Central memory CD8-positive, alpha-beta T cell (primary cell): ENCODE measurements at regions not wholly inside any gene's neighbourhood (a gene's known extent, or its start where the extent isn't known, plus 50 kb on each side); places are given as distances from the start of the nearest gene placed in this dataset.

ENCODE experiments used
- ATAC-seq: fragments of 150-1000 bp; cut with Tn5 transposase; replicated peaks from 2 replicates; pipeline ENCODE4 v1.10.0; 2022; ENCODE audit warnings: mild to moderate bottlenecking, moderate FRiP score, moderate number of reproducible peaks; ENCODE audit not compliant: poor library complexity, severe bottlenecking; ENCODE audit errors: extremely low read depth
- DNase-seq, 2 donors: peaks; one replicate each; pipeline ENCODE4 v3.0.0; 2021; ENCODE audit warnings: low spot score in 2 of 2
- H3K27ac Mint-ChIP-seq: one replicate; pipeline ENCODE4 v1.8.0; 2022; ENCODE audit warnings: low read depth, mild to moderate bottlenecking, moderate library complexity, mixed read lengths
- H3K27me3 Mint-ChIP-seq: one replicate; pipeline ENCODE4 v1.8.0; 2022; ENCODE audit warnings: mixed read lengths
- H3K36me3 Mint-ChIP-seq: one replicate; pipeline ENCODE4 v1.8.0; 2022; ENCODE audit warnings: mild to moderate bottlenecking, moderate library complexity, mixed read lengths; ENCODE audit not compliant: insufficient read depth
- H3K4me1 Mint-ChIP-seq: one replicate; pipeline ENCODE4 v1.8.0; 2022; ENCODE audit warnings: mixed read lengths
- H3K4me3 Mint-ChIP-seq: one replicate; pipeline ENCODE4 v1.8.0; 2022; ENCODE audit warnings: mild to moderate bottlenecking, moderate library complexity, mixed read lengths
- H3K9me3 Mint-ChIP-seq: one replicate; pipeline ENCODE4 v1.8.0; 2022; ENCODE audit warnings: mixed read lengths

GRCh38 chr2:128645631-128646030, 327.0 kb upstream of the HS6ST1 start:
- DNase-seq: no peak
- Mint-ChIP-seq H3K36me3 (no peaks in the 10 kb centered on the region), H3K27ac (no peak overlapping the region), H3K4me1 (no peaks in the 10 kb centered on the region), H3K4me3 (no peak overlapping the region), H3K27me3 (peaks cover 22% of the 10 kb centered on the region), H3K9me3 (no peaks in the 10 kb centered on the region)
- ATAC-seq: no peak

GRCh38 chr2:128646091-128646490, 327.4 kb upstream of the HS6ST1 start:
- DNase-seq (no peak), ATAC-seq (no peak)
- Mint-ChIP-seq H3K4me3 (no peak overlapping the region), H3K4me1 (no peaks in the 10 kb centered on the region), H3K9me3 (no peaks in the 10 kb centered on the region), H3K27ac (no peak overlapping the region), H3K27me3 (peaks cover 22% of the 10 kb centered on the region), H3K36me3 (no peaks in the 10 kb centered on the region)

DNA sequence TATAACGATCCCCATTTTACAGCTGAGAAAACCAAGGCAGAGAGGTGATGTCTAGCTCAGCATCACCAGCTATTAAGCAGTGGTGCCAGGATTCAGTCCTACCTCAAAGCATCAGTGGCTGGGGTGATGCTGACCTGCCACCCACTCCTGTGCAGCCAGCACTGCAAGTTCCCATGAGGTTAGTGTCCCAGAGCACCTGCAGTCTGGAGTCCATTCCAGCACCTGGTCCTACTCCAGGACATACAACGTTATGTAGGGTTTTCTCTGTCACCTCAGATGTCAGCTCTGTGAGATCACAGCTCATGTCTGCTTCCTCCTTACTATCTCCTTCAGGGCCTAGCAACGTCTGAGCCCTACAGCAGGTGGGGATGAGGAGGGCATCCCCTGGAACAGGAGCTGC, 328.0 kb upstream of the HS6ST1 start:
- DNase-seq (no peak), ATAC-seq (no peak)
- H3K4me3 Mint-ChIP-seq: no peak overlapping the region
- peaks cover 23% of the 10 kb centered on the region for H3K27me3 Mint-ChIP-seq
- H3K9me3 Mint-ChIP-seq: no peaks in the 10 kb centered on the region
- H3K27ac Mint-ChIP-seq: no peak overlapping the region
- H3K36me3 Mint-ChIP-seq: no peaks in the 10 kb centered on the region
- H3K4me1 Mint-ChIP-seq: no peaks in the 10 kb centered on the region

DNA sequence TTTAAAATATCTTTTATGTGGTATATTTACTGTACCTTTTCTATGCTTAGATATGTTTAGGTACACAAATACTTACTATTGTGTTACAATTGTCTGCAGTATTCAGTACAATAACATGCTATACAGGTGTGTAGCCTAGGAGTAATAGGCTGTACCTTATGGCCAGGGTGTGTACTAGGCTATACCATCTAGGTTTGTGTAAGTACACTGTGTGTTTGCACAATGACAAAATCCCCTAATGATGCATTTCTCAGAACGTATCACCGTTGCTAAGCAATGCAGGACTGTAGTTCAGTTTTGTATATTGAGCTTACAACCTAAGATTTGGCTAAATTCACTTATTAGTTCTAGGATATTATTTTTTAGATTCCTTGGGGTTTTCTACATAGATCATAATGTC, 332.3 kb upstream of the HS6ST1 start:
- ATAC-seq: no peak
- Mint-ChIP-seq H3K36me3 (no peaks in the 10 kb centered on the region), H3K9me3 (no peaks in the 10 kb centered on the region), H3K27ac (no peak overlapping the region), H3K4me1 (no peaks in the 10 kb centered on the region), H3K4me3 (no peak overlapping the region), H3K27me3 (peaks cover 39% of the 10 kb centered on the region)
- no peak for DNase-seq

- no peak for DNase-seq
- ATAC-seq: no peak
Observed at GRCh38 chr2:128654408-128654807, 335.7 kb upstream of the HS6ST1 start.

GRCh38 chr2:128660836-128661235, 342.2 kb upstream of the HS6ST1 start:
- Mint-ChIP-seq H3K4me3 (no peak overlapping the region), H3K4me1 (no peaks in the 10 kb centered on the region), H3K27ac (no peak overlapping the region), H3K36me3 (no peaks in the 10 kb centered on the region), H3K9me3 (no peaks in the 10 kb centered on the region), H3K27me3 (peaks cover 75% of the 10 kb centered on the region)
- no peak for DNase-seq
- ATAC-seq: no peak

More at GRCh38 chr2:128654408-128654807, 335.7 kb upstream of the HS6ST1 start:
- peaks cover 55% of the 10 kb centered on the region for H3K27me3 Mint-ChIP-seq
- H3K36me3 Mint-ChIP-seq: no peaks in the 10 kb centered on the region
- no peak overlapping the region for H3K4me3 Mint-ChIP-seq
- H3K27ac Mint-ChIP-seq: no peak overlapping the region
- H3K4me1 Mint-ChIP-seq: no peaks in the 10 kb centered on the region
- no peaks in the 10 kb centered on the region for H3K9me3 Mint-ChIP-seq

DNA sequence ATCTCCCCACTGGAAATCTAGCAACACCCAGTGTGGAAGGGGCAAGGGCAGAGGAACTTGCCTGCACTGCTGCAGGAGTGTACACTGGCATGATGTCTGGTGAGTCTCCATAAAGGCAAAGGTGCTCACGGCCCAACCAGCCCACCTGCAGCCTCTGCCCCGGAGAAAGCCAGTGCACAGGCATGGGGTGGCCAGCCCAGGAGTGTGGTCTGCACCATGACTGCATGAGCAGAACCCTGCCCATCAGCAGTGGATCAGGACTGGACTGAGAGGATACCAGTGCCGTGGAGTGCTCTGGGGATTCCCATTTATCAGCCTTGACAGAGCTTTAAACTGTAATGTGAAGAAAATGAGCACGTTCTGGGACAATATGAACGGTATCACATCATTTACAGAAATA, 342.6 kb upstream of the HS6ST1 start:
- Mint-ChIP-seq H3K4me3 (no peak overlapping the region), H3K36me3 (no peaks in the 10 kb centered on the region), H3K27me3 (peaks cover 79% of the 10 kb centered on the region), H3K4me1 (no peaks in the 10 kb centered on the region), H3K9me3 (no peaks in the 10 kb centered on the region), H3K27ac (no peak overlapping the region)
- DNase-seq: no peak
- no peak for ATAC-seq

DNA sequence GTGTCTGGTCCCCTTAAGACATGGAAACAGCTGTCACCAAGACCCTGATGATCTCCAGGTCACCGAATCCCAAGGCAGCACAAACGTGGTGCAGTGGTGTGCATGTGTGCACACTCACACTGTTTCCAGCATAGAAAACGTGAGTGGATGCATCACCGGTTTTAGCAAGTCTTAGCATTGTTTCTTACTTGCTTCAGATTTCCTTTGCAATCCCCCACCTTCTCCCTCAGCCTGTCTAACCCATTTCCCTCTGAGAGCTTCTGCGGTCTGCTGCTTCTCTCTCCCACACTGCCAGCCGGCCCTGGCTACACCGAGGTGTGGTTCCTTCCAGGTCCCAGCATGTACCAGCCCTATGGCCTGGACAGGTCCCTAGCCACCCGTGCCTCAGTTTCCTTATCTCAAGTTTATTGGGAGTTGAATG, 343.4 kb upstream of the HS6ST1 start:
- ATAC-seq (no peak), DNase-seq (no peak)
- H3K27me3 Mint-ChIP-seq: peaks cover 85% of the 10 kb centered on the region
- no peaks in the 10 kb centered on the region for H3K4me1 Mint-ChIP-seq
- H3K27ac Mint-ChIP-seq: no peak overlapping the region
- no peak overlapping the region for H3K4me3 Mint-ChIP-seq
- no peaks in the 10 kb centered on the region for H3K9me3 Mint-ChIP-seq
- H3K36me3 Mint-ChIP-seq: no peaks in the 10 kb centered on the region

DNA sequence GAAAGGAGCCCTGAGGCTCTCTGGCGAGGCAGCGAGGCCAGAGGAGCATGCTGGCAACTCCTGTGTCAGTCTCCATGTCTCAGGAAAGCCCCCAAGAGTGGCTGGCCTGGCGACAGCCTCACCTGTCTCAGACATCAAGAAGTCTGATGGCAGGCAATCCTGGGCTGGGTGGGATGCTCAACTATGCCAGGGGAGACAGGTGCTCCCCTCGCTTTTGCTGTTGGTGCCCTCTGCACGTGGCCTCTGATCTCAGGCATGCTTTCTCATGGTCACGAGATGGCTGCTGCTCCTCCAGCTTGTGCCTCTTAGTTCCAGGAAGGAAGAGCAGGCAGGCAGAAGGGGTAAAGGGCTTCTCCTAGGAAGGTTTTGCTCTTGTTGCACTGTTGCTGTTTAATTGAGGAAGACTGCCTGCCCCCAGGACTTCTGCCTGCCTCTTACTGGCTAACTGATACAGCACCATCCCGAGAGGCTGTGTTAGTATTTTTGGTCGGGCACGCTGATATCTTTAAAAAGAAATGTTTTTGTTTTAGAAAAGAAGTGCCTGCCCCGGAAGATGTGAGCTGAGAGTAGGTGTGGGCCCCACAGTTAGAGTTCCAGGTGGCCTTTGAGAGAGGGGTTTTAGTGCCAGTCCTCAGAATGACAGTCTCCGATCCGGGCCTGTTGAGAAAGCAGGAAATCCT, 344.8 kb upstream of the HS6ST1 start:
- no peak overlapping the region for H3K27ac Mint-ChIP-seq
- peaks cover 86% of the 10 kb centered on the region for H3K27me3 Mint-ChIP-seq

DNA sequence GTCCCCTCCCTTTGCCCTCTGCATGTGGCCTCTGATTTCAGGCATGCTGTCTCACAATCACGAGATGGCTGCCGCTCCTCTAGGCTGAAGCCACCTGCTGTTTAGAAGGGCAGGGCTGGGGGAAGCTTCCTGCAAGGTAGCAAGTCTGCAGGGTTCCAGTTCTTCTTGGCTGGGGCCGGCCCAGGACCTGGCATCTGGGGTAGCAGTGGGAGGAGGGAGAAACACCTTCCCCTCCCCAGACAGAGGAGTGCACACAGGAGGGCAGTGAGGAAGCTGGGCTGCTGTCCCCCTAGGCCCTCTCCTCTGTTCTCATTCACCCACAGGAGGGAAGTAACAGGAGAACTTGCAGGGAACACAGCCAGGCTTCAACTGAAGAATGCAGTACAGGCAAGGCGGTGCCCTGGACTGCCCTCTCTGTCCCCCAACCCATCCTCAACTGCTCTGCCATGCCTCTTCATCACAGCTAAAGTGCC, 345.9 kb upstream of the HS6ST1 start:
- no peaks in the 10 kb centered on the region for H3K36me3 Mint-ChIP-seq
- H3K4me3 Mint-ChIP-seq: no peak overlapping the region
- no peaks in the 10 kb centered on the region for H3K9me3 Mint-ChIP-seq
- DNase-seq: no peak
- no peak for ATAC-seq
- H3K27ac Mint-ChIP-seq: no peak overlapping the region
- peaks cover 77% of the 10 kb centered on the region for H3K27me3 Mint-ChIP-seq
- no peaks in the 10 kb centered on the region for H3K4me1 Mint-ChIP-seq

More for the DNA sequence above, 344.8 kb upstream of the HS6ST1 start:
- no peak overlapping the region for H3K4me3 Mint-ChIP-seq
- H3K9me3 Mint-ChIP-seq: no peaks in the 10 kb centered on the region
- H3K36me3 Mint-ChIP-seq: no peaks in the 10 kb centered on the region
- H3K4me1 Mint-ChIP-seq: no peaks in the 10 kb centered on the region
- DNase-seq: no peak
- ATAC-seq: no peak

GRCh38 chr2:128665113-128665512, 346.4 kb upstream of the HS6ST1 start:
- Mint-ChIP-seq H3K27me3 (peaks cover 71% of the 10 kb centered on the region), H3K9me3 (no peaks in the 10 kb centered on the region), H3K4me1 (no peaks in the 10 kb centered on the region), H3K36me3 (no peaks in the 10 kb centered on the region), H3K27ac (no peak overlapping the region), H3K4me3 (no peak overlapping the region)
- DNase-seq: no peak
- ATAC-seq: no peak

DNA sequence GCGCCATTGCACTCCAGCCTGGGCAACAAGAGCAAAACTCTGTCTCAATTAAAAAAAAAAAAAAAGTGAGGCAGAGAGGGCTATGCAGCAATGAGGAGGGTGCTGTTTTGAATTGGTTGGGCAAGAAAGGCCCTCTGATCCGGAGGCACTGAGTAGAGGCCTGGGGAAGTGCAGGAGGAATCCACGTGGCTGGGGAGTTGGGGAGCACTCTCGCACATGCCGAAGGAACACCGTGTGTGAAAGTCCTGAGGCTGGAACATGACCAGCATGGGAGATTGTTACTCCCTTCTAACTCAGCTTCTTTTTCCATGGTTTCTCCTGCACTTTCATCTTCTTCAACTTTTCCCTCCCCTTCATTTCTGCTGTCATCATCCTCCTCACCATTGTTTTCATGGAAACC, 347.9 kb upstream of the HS6ST1 start:
- no peaks in the 10 kb centered on the region for H3K36me3 Mint-ChIP-seq
- no peak for ATAC-seq

DNA sequence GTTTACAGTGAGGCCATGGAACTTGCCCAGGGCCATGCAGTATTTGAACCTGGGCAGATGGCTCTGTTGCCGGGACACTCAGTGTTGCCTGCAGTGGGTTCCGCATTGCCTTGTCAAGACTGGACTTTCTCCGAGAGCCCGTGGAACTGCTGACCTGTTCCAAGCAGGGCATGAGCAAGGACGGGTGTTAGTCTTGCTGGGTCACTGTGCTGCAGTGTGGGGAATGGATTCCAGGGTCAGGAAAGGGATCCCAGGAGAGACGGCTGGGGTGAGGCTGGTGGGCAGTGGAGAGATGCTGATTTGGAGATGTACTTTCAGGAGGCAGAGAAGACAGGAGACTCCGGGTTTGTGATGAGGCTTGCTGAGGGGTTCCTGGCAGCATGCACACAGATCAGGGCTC, 348.7 kb upstream of the HS6ST1 start:
- Mint-ChIP-seq H3K27me3 (peaks cover 49% of the 10 kb centered on the region), H3K36me3 (no peaks in the 10 kb centered on the region), H3K4me3 (no peak overlapping the region), H3K4me1 (no peaks in the 10 kb centered on the region), H3K27ac (no peak overlapping the region), H3K9me3 (no peaks in the 10 kb centered on the region)
- no peak for ATAC-seq
- no peak for DNase-seq

More for the DNA sequence above, 347.9 kb upstream of the HS6ST1 start:
- DNase-seq: no peak
- H3K27ac Mint-ChIP-seq: no peak overlapping the region
- no peaks in the 10 kb centered on the region for H3K4me1 Mint-ChIP-seq
- H3K4me3 Mint-ChIP-seq: no peak overlapping the region
- no peaks in the 10 kb centered on the region for H3K9me3 Mint-ChIP-seq
- H3K27me3 Mint-ChIP-seq: peaks cover 57% of the 10 kb centered on the region
